ENCODE measurements at regions not wholly inside any gene's neighbourhood (a gene's known extent, or its start where the extent isn't known, plus 50 kb on each side); places are given as distances from the start of the nearest gene placed in this dataset.

DNA sequence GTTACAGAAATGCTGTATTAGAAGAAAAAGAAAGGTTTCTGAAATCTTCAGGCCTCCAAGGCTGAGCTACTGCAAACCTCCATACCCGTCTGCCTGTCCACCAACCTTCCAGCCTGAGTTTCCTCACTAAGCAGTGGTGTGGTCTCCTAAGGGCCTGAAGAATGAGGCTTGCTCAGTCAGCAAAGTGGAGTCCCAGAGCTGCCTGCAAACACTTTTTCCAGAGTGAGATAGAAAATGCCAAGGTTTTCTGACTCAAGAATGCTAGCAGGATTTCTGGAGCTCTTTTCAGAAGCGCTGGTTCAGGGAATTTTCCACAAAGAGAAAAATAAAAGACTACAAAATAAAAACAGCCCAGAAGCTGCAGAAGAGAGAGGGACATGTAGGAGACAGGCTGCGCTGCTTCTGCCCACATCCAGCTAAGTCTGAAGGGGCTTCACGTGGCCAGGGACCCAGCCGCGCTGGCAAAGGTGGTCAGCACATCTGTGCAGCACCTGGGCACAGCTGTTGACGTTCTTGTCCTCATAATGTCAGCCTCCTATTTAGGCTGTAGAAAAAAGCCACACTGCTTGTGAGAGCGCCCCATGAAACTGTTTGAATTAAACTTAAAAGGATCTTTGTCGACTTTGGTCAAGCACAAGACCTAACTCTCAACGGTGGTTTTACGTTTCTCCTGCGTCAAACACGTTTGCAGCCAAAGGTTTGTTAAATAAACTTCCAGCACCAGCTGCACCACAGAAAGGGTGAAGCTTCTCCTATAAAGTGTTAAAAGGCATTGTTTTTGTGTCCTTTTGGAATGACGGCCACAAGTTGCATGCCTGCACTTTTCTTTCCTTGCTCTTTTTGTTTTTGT, 209.0 kb downstream of the THBS2 start:
- no peak for DNase-seq

DNA sequence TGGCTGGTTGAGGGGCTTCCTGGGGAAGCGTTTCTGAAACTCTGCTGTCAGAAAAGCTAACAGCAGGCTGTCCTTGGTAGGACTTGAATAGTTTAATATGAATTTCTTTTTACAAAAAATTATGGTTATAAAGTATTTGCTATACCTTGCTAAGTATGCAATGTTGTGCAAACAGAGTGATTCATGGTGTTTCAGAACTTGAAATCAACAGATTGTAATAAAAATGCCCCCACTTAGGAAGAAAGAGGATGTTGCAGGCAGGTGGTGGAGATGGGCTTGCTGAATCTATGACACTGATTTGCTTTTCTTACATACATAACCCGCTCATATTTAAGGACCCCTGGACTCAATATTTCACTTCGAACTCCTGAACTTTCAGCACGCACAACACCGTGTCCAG, 211.6 kb downstream of the THBS2 start:
- no peak for DNase-seq

DNA sequence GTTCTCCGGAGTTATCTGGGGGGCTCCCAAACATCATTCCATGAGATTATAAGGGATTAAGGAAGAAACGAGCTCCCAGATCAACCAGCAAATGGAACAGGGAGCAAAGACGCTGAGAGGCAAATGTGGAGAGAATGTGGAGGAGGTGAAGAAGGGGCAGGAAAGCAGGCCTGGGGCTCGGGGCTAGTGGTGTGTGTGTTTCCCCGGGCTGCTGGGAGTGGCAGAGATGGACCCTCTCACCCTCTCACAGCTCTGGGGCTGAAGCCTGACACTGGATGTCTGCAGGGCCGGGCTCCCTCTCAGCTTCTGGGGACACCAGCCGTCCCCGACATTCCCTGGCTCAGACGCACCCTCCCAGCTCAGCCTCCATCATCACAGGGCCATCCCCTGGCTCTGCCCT, 212.6 kb downstream of the THBS2 start:
- no peak for DNase-seq

DNA sequence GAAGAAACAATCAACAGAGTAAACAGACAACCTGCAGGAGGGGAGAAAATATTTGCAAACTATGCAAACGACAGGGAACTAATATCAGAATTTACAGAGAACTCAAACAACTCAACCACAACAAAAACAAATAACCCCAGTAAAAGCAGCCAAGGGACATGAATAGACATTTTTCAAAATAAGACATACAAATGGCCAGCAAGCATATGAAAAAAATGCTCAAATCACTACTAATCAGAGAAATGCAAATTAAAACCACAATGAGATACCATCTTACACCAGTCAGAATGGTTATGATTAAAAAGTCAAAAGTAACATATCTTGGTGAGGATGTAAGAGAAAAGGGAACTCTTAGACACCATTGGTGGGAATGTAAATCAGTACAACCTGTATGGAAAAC, 215.0 kb downstream of the THBS2 start:
- no peak for DNase-seq

DNA sequence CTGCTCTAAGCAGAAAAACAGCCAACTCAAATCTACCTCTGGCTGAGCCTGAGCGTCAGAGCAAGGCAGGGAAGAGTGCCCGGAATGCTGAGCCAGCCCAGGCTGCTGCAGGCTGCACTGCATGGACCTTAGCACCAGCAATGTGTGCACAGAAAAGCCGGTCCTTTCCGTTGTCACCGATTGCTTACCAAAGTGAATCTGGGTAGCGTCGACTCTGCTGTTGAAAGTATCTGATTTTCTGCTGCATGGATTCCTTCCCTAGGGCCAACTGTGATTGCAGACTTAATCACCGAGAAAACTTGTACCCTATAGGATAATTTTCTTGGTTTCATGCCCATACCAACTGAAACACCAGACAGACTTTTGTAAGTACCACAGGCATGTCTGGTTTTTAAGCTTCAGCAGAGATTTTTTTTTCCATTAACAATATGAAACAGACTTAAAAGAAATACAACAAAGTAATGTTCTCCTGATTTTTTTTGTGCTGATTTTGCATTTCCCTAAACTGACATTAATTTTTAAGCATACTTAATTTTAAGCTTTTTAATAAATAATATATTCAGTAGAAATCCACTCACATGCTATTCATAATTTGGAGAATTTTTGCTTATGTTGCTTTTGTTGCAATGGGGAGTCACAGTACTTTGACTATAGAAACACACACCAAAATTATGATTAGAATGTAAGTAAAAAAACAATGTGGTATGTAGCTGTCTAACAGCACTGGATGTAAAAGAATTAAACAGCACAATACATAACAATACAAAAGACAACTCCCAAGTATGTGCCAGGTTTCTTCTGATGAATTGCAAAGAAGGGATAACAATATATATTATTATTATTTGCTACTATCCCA, 218.0 kb downstream of the THBS2 start:
- DNase-seq: no peak

DNA sequence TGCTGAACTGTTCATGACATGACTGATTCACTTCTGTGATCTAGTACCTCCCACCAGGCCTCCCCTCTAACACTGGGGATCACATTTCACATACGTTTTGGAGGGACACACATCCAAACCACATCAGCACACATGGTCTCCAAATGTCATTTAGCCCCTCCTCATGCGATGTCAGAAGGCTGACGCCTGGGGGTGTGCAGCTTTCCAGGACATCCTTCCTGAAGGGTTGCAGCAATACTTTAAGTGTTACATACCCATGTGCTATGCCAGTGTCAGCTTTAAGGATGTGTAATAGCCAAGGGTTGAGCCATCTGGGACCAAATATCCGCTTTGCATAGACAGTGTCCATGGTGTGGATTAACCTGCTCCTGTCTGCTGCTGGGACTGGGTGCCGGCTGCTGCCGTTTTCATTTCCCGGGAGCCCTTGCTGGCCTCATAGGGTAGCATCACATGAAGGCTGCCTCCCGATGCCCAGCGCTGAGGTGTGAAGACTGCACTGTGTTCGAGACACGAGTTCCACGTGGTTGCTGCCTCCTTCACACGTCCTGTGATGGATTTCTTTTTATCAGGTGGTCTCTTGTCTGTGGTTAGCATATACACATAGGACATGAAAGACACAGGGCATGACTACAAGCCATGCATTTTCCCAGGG, 219.0 kb downstream of the THBS2 start:
- no peak for DNase-seq

DNA sequence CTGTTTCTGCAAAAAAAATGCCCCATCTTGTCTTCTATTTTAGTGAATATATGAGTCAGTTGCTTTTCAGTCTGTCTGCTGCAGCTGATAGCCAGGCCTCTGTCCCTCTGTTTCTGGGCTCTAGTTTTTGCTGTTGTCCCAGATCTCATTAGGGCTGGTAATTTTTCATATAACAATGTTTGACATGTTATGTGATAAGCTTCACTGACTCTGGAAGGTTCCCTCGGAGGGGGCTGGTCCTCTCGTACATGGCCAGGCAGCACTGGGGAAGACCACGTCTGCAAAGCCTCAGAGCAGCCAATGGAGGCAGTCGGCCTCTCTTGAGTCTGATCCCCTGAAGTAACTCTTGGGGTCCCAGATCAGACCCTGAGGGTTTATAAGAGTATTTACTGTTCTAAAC, 223.8 kb downstream of the THBS2 start:
- DNase-seq: no peak

DNA sequence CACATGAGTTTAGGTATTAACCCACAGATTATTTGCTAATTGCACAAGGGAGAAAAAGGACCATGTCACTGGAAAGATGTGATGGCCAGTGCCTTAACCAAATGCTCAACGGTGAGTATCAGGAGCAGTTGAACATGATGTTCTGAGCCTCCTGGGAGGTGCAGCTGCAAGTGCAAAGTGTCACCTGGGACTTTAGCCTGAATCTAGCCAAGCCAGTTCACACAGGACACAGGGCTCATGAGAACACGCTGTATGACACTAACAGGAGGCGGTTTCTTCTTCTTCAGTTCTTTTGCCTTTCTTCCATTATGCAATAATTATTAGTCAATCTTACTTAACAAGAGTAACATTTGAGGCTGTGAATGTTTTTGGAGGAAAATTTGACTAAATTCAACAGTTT, 225.3 kb downstream of the THBS2 start:
- DNase-seq: no peak

DNA sequence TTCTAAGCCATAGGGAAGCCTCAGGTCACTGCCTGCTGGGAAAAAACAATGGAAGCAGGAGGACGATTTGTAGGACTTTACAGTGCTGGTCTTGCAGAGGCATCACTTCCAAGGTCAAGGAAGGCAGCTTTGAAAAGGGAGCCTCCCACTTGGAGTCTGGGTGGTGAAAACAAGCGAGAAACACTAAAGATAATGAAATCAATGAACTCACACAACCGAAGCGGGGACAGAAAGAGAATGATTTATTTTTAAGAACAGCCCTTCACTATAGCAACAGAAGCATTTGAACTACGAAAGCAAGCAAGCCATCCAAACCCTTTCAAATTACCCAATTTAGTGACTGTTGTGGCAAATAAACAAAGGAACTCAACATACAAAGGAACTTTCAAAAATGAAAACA, 227.5 kb downstream of the THBS2 start:
- no peak for DNase-seq

DNA sequence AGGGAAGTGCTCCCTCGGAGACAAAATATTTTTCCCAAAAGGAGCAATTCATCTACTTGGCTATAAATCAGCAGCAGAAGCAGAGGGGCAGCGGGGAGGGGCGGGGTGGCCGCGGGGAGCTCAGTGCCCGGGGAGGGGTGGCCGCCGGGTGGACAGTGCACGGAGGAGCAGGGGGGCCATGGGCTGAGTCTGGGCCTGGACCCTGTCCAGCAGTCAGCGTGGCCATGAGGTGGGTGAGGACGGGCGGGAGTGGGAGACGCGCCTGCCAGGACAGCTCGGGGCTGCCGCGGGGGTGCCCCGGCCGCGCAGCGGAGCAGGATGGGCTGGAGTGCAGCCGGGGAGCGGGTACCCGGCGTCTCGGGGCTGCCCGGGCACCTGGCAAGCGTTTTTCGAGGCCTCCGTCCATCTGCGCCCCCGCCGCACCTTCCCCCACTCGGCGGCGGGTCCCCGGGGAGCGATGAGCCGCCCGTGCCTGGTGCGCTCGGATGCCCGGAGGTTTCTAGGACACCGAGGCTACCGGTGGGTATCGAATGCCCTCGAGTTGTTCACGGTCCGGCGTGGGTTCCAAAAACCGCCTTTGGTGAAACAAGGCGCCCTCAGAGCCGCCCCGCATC, 229.5 kb downstream of the THBS2 start:
- no peak for DNase-seq

DNA sequence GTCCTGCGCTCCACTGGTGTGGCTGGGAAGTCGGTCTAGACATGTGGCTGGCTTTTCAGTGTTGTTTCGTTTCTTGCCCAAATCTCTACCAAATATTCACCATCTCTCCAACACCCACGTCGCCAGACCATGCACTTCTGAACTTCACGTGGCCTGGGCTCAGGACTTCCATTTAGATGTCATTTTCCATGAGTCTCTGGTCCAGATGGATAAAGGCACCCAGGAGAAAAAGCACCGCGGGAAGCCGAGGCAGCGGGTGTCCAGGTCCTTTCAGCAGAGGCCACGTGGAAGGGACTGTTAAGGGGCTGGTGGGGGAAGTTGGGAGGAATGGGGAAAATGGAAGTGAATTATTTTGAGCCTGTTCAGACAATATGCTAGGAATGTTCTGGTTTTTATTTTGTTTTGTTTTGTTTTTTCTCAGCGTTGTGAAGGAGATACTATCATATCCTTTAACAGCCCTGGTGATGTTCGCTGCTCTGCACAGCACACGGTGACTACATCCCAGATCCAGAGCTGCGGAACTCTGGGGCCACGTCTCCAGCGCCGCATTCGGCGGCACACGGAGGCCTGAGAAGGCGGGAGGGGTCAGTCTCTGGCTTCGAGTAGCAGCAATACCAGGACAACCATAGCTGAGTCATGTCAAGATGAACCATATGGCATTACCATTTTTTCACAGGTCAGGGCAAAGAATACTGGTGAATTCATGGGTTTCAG, 230.3 kb downstream of the THBS2 start:
- DNase-seq: no peak

DNA sequence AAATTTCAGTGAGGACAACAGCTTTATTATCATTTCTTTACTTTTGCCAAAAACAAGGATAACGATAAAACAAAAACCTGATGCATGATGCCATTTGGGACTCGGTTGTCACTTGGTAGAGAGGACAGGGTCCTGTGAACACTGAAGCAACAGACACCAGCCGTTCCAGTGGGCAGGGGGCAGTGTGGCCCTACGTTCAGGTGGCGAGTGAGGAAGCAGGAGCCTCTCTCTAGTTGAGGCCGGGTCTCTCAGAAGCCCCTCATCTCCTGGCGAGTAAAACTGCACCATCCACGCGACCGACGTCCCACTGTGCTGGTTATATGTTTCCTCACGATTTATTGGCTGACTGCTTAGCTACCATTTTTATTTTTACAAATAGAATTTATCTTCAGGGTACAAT, 231.6 kb downstream of the THBS2 start:
- DNase-seq: no peak

DNA sequence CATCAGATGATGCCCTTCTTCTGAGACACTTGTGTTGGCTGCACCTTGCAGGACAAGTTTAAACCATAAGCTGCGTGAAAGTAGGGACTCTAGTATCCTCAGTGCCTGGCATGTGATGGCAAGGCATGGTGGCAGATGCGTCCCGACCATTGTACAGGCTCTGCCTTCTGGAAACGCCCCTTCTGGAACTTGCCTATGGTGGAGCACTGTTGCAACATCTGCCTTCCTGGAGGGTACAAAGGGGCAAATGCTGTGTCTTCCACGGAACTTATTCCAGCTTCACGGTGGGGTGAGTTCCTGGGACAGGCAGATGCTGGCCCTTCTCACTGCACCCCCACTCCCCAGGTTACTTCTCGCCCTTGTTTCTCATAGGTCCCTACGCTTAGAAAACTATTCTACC, 232.8 kb downstream of the THBS2 start:
- DNase-seq: no peak

DNA sequence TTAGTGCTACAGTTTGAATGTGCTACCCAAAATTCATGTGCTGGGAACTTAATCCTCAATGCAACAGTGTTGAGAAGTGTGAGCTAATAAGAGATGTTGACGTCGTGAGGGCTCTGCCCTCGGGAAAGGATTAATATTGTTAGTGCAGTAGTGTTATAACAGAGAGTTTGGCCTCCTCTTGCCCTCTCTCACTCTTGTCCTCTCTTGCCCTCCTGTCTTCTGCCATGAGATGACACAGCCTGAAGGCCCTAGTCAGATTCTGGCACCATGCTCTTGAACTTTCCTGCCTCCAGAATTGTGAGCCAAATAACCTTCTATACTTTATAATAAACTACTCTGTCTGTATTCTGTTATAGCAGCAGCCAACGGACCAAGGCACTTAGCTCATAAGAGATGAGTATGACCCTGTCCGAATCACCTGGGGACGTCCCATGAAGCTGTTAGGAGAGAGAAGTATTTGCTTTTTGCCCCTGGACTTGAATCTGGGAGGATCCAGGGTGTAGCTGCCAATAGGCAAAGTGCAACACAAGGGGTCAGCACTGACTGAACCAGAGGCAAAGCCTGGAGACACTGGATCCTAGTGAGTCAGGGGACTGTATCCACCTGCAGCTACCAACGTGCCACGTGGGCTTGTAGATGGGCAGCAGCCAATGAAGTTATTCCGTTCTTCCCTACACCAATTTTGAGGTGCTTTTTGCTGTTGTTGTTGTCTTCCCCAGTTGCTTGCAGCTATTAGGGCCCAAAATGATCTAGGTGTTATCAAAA, 233.7 kb downstream of the THBS2 start:
- no peak for DNase-seq

DNA sequence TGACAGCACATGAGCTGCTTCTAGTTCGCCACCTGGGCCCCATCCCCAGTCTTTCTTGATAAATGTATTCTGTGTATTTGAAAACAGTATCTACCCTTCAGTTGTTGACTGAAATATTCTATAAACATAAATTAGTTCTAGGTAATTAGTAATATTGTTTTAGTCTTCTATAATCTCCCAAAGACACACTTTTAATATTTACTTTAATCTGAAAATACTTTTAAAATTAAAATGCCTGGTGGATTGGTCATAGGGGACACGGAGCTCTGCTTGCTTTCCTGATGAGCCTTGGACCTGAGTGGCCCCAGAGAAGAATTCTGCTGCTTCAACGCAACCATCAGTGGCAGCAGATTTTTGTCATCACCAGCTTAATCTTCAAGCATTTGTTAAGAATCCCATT, 234.5 kb downstream of the THBS2 start:
- no peak for DNase-seq

DNA sequence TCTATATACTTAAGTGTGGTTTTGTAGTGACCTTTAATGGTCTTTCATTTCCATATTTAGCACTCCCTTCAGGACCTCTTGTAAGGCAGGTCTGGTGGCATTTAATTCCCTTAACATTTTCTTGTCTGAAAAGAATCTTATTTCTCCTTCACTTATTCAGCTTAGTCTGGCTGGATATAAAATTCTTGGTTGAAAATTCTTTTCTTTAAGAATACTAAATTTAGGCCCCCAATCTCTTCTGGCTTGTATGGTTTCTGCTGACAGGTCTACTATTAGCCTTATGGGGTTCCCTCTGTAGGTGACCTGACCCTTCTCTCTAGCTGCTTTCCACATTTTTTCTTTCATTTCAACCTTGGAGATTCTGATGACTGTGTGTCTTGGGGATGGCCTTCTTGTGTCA, 236.9 kb downstream of the THBS2 start:
- DNase-seq: no peak

DNA sequence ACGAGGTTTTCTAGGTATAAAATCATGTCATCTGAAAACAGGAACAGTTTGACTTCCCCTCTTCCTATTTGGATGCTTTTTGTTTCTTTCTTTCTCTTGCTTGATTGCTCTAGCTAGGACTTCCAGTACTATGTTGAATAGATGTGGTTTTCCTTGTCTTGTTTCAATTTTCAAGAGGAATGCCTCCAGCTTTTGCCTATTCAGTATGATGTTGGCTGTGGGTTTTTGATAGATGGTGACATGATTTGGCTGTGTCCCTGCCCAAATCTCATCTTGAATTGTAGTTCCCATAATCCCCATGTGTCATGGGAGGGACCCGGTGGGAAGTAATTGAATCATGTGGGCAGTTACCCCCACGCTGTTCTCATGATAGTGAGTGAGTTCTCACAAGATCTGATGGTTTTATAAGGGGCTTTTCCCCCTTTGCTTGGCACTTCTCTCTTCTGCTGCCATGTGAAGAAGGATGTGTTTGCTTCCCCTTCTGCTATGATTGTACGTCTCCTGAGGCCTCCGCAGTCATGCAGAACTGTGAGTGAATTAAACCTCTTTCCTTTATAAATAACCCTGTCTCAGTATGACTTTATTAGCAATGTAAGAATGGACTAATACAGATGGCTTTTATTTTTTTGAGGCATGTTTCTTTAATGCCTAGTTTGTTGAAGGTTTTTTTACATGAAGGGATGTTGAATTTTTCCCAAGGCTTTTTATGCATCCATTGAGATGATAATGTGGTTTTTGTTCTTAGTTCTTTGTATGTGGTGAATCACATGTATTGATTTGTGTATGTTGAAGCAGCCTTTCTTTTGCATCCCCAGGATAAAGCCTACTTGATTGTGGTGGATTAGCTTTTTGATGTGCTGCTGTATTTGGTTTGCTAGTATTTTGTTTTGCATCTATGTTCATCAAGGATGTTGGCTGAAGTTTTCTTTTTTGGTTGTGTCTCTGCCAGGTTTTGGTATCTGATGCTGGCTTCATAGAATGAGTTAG, 239.1 kb downstream of the THBS2 start:
- no peak for DNase-seq

DNA sequence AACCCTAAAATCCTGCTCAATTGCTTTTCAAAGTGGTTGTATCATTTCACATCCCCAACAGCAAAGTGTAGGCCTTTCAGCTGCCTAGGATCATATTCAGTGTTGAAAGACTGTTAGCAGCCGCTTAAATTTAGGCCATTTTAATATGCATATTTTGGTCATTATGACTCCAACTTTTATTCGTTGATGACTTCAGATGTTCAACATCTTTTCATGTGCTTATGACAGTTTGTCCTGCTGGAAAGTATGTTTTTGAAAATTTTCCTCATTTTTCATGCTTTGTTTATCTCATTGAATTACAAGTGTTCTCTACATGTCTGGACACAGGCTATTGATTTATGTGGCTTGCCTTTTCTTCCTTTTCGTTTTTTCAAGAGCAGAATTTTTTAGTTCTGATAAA, 244.0 kb downstream of the THBS2 start:
- DNase-seq: no peak

DNA sequence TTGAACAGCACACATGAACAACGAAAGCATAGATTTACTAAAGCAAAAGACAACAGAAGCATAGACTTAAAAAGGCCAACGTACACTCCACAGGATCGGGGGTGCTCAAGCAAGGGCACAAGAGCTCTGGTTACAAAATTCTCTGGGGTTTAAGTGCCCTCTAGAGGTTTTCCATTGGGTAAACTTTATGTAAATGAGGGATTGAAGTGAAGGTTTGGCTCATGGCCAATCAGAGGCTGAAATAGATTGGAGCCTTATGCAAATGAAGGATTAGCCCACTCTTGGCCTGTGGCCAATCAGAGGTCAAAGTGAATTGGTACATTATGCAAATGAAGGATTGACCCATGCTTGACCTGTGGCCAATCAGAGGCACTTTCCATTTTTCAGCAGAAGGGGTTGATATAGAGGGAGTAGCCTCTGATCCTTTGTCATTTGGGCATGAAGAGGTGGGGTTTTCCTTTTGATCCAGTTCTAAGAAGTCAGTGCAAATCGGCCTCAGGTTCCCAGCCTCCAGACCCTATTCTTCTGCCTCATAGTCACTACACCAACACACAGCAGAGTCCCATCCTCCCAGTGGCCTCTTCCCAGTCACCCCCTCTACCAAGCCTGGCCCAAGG, 244.9 kb downstream of the THBS2 start:
- no peak for DNase-seq

DNA sequence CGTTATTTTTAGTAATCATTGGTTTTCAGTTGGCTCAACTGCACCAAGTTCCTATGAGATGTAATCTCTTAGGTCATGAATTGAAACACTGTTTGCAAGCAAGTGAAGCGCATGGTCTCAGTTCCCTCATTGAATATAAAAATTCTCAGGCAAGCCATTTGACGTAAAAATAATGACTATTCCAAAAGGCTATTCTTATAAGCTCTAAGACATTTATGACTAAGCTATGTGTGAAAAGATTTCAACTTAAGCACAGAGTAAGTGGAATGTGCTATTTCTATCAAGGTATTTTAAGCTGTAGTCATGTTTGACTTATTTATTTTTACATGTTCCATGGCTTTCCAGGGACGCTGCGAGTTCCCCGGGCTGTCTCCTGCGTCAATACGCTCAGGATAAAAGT, 248.5 kb downstream of the THBS2 start:
- no peak for DNase-seq

All from islet precursor cell (in vitro differentiated cells).